NCI-H748 treated with DMSO at 0.1 percent for 48 hours (cell line): ENCODE measurements at regions not wholly inside any gene's neighbourhood (a gene's known extent, or its start where the extent isn't known, plus 50 kb on each side); places are given as distances from the start of the nearest gene placed in this dataset.

Experiments
- DNase-seq: peaks from one replicate; lab custom pipeline; 2025; lab: John Stamatoyannopoulos, UW

DNA sequence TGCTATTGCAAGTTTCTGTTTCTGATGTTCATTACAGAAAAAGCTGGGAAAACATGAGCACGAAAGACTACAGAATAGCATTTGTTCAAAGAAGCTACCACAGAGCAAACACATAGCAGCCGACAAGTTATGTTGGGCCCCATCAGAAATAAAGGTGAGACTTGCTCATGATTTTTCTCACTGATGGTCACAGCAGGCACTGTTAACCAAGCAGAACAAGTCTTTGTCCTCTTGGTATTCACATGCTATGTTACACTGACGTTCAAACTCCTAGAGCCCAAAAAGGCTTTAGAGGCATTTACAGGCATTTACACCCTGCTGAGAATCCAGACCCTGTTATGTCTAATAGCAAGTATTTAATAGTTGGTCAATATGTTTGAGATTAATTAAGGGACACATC lies 235.0 kb upstream of the HNMT start:
- DNase-seq, result no peak

DNA sequence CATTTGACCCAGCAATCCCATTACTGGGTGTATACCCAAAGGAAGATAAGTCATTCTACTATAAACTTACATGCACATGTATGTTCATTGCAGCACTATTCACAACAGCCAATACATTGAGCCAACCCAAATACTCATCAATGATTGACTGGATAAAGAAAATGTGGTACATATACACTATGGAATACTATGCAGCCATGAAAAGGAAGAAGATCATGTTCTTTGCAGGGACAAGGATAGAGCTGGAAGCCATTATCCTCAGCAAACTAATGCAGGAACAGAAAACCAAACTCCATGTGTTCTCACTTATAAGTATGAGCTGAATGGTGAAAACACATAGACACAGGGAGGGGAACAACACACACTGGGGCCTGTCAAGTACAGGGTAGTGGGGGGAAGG lies 226.7 kb upstream of the HNMT start:
- no peak for DNase-seq

DNA sequence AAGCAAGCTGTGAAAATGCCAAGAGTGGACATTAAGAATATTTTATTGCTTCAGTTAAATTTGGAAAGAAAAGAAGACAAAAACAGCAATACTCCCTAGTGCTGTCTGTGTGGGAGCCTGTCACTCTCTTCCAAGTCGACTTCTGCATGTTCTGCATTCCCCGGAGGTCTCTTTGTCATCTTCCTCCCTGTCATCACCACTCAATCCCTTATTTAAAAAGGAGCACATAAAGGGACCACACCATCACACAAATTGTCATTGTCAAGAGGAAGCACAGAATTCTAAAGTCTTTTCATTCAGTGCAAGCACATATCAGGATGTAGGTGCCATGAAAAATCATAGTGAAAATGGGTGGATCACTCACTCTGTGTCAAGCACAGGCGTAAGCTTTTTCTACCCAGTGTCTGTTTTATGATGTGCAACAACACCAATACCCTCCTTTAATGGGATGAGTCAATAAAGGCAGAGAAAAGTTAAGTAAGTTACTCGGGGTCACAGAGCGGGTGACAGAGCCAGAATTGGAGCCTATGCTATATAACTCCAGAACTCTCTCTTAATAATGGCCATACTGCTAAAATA lies 222.4 kb upstream of the HNMT start:
- no peak for DNase-seq

DNA sequence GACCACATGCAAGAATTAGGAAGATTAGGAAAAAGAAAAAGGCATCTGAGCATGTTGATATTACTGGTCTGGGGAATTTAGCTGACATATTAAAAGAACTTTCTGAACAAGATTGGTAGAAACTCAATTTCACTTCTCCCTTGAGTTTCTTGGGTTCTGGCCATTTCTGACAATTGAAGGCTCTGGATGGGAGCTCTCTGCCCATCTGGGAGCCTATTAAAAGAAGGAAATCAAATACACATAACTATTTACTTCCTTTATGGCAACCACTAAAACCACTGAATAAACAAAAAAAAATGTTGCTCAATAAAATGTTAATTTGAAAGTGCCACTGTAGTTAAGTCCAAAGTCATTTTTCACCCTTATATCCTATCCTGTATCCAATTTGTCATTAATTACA lies 216.8 kb upstream of the HNMT start:
- DNase-seq, result no peak

DNA sequence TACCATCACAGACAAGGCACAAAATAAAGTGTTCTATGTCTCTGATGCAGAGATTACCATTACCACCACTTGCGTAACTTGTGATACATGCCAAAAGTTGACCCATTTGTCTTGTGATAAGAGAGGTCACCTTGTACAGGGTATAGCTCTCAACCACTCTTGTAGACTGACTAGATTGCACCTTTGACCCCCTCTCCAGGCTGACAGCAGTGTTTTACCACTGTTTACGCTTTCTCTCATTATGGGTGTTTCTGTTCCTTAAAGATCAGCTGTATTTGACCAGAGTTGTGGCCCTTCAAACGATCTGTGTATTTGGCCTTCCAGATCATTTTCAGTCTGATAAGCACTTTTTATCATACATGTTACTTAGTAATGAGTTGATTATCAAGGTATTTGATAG lies 215.7 kb upstream of the HNMT start:
- no peak for DNase-seq

DNA sequence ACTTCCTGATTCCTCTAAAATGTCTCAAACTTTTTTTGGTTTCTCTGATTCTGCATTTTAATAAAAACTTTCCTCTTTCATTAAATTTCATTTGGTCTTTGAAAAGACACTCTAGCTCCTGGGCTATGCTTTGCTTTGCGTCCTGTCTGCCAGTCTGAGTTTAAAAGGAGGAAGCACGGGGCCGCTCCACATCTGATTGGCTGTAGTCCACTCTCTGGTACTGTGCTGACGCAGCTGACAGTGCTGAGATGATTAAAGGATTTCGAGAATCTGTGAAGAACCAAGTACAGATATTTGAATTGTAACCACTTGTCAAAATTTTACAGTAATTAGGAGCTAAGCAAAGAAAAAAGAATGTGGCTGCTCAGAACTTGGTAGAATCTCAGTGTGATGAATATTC lies 199.6 kb upstream of the HNMT start:
- DNase-seq, result no peak

DNA sequence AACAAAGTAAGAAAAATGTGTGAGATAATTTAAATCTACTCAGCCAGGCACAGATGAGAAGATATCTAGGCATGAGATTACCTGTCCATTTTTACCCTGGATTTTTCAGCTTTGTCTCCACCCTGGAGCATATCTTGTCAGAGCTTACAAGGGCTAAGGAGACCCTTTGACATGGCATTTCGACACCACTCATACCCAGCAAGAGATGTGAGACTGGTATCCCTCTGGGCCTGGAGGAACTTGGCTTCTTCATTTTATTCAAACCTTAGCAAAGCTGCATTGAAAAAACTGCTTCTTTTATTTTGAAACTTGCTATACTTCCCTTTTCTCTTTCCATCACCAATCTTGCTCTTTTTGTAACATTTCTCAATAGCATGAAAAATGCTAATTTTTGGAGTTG lies 194.9 kb upstream of the HNMT start:
- DNase-seq, result no peak

DNA sequence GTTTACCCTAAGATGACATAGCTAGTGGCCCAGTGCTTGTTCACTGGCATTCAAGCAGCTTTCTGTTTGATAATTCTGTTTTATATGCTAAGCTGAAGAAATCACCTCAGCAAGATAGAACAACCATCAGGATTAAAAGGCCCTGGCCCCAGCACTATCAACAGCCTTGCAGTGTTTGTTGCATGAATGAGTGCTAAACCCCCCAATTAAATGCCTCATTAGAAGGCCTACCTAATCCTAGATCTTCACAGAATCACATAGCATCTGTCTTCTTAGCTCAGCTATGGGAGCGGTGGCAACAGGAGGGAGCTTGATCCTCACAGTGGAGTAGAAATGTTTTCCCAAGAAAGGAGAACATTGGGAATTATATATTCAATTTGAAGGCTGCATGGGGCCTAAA lies 194.1 kb upstream of the HNMT start:
- DNase-seq, result no peak

DNA sequence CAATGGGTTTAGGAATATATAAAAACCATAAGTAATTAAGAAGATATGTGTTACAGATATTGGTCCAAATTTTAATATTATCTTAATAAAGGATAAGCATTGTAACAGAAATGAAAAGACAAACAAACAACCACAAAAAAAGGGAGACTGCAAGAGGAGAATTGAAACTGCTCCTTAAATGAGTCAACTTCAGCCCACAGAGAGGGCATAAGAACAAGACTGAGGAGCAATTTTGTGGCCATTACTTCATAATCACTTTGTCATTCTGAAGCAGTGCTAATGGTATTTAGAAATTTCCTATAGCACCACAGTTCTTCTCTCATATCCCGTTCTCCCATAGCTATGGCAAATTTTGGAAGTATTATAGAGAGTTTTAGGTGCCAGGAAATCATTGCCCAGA lies 193.2 kb upstream of the HNMT start:
- DNase-seq, result no peak

DNA sequence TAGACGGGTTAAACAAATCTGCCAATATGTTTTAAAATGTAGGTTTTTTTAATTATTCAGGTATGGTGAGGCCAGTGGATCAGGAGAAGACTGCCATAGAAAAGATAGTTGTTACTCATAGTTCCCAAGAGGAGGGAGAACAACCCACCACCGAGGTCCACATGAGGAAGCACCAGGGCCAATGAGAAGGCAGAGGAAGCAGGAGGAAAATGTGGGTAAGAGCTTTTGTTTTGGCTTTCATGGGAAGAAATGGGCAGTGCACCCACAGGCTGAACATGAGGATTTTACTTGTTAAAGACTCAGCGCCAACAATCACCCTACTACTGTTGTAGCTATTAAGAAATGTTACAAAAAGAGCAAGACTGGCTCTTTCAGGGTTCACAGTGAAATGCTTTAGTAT lies 191.8 kb upstream of the HNMT start:
- DNase-seq, result no peak

DNA sequence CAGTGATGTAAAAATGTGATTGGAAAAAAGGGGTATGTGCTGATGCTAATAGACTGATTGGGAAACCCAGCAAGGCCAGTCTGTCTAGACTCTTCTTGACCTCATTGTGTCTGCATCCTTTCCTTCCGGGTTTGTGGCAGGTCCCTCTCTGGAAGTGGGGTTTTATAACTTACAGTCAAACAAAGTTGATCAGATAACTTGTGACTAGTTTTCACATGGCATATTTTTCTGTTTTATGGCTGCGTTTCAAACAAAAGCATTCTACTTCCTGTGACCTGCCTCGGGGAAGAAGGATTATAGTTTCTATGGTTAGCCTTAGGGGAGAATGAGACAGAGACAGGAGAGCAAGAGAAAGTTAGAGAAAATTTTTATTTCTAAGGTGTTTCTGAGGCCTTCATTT lies 188.7 kb upstream of the HNMT start:
- no peak for DNase-seq

DNA sequence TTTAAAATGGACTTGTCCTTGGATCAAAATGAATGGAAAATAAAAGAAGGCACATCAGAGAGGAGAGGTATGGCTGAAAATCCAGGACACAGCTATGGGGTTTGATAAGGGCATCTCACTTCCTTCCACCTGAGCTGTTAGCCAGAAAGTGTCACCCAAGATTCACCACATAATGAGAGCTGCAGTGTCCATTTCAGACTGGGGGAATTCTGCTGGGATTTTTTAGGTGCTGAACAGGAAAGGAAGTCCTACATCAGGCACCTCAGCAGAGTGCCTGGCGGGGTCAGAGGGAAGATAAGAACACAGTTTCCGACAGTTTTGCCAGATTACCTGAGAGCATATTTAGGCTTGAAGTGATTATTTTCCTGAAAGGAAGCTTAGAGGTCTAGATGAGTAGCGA lies 187.6 kb upstream of the HNMT start:
- no peak for DNase-seq

DNA sequence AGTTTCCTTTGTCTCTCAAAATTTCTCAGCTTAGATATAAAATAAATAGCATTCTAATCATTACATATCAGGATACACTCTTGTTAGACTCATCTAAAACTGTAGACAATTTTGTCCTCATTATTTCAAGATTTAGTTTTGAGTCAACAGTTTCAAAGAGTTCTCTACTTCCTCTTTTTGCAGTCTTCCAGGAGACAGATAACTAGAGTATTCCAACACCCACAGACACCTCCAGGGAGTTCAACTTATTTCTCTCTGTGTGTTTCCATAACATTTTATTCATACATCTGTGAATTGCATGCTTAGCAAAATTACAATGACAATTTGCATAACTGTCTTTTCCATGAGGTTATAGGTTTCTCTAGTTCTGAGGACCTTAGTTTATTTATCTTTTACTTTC lies 166.6 kb upstream of the HNMT start:
- no peak for DNase-seq

DNA sequence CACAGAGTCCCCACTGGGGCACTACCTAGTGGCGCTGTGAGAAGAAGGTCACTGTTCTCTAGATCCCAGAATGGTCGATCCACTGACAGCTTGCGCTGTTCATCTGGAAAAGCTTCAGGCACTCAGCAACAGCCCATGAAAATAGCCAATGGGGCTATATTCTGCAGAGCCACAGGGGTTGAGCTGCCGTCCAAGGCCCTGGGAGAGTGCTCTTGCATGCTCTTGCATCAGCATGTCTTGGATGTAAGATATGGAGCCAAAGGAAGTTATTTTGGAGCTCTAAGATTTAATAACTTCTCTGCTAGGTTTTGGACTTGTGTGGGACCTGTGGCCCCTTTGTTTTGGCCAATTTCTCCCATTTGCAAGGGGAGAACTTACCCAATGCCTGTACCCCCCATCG lies 164.7 kb upstream of the HNMT start:
- no peak for DNase-seq

DNA sequence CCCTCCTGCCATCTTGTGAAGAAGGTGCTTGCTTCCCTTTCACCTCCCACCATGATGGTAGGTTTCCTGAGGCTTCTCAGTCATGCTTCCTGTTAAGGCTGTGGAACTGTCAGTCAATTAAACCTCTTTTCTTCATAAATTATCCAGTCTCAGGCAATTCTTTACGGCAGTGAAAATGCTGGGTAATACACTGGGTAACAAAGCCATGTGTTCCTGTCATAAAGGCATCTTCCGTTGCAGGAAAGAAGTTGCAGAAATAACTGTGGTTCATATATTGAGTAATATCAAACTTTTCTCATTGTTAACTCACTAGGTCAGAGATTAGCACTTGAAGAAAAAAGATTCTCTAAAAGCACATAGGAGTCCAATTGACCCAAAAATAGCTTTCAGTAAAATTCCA lies 163.9 kb upstream of the HNMT start:
- no peak for DNase-seq

DNA sequence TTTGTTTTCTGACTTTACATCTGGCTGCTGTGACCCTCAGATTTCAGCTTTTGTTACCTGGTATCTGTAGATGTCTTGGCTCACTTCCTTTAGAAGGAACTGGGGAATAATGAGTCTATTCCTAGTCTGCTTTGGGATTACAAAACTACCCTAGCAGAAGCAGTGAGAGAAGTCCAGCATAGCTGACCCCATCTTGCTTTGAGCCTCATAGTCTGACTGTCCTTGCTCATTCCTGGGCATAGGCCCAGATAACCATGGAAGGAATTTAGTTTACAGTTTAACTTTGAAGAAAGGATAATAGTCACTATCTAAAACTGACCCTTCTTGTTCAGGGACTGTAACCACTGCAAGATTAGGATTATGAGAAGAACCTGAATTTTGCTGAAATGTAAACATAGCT lies 163.0 kb upstream of the HNMT start:
- DNase-seq, result no peak

DNA sequence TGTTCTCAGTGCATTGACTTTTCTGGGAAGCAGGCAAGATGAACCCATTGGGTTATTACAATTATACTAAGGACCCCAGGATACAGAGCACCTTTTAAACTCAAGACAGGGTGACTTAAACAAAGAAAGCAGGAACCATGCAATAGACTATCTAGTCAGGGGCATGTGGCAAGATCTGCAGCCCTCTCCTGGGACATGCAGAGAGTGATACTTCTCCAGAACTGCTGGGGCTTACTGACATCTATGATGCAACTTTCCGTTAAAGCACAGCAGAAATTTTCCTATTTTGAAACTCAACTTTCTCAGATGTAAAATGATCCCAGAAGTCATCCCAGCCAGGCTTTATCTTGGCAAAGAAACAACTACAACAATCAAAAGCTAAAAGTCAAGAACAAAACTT lies 162.2 kb upstream of the HNMT start:
- DNase-seq, result no peak

DNA sequence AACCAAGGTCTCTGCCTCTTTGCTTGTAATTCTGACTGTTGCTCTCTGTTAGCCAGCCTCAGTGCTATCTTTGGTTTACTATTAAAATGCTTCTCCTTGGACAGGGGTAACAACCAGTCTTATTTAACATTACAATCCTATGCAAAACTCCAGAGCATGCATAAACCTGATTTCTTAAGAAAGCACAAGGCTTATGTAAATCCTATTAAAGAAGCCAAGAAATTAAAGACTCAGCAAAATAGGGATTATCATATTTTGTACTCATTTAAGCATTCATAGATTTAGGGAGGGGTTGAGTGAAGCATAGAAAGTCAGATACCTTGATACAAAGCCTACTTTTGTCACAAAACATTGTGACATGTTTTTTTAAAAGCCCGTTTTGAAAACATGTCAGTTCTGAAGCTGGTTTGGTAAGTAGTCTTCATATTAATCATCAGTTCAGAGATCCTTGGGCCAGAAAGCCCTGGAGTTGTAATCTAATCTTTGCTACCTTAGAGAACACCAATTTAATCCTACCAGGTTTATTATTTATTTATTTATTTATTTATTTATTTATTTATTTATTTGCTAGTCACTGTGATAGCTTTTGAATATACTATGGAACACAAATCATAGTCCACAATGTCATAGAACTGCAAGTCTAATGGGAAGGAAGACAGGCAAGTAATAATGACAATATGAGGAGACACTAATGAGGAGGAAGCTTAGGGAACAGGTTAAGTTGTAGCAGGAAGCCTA lies 158.0 kb upstream of the HNMT start:
- DNase-seq, result no peak

DNA sequence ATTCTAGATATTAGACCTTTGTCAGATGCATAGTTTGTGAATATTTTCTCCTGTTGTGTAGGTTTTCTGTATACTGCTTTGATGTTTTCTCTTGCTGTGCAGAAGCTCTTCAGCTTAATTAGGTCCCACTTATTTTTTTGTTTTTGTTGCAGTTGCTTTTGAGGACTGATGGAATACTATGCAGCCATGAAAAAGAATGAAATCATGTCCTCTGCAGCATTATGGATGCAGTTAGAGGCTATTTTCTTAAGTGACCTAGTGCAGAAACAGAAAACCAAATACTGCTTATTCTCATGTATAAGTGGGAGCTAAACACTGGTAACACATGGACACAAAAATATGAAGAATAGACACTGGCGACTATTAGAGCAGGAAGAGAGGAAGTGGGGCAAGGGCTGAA lies 155.0 kb upstream of the HNMT start:
- DNase-seq, result no peak

DNA sequence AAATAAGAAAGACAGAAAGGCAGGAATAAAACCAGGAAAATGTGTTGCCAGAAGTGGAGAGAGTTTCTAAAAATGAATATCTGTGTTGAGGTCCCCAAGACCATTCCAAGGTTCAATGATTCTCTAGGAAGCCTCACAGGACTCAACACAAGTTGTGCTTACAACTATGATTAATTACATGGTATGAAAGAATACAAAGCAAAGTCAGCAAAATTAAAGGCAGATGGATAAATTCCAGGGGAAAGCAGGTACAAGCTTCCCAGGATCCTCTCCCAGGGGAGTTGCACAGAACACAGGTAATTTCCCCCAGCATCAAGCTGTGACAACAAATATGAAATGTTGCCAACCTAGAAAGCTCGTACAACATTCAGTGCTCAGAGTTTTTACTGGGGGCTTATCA lies 154.4 kb upstream of the HNMT start:
- DNase-seq, result no peak

DNA sequence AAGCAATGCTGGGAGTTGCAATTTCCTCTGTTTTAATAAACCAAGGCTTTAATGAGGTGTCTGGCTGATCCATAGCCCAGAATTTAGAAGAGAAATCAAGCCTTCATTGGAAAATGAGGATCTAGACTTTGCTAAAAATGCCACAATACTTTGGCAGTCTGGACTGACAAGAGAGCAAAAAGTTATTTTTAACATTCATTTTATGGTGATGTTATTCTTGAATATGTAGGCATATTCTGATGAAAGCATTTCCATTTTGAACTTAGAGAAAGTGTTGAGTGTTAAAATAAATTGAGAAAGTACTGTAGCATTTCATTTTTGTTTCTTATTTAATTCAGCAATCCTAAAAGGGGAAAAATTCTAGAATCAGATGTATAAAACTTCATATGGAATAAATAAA lies 151.8 kb upstream of the HNMT start:
- no peak for DNase-seq

DNA sequence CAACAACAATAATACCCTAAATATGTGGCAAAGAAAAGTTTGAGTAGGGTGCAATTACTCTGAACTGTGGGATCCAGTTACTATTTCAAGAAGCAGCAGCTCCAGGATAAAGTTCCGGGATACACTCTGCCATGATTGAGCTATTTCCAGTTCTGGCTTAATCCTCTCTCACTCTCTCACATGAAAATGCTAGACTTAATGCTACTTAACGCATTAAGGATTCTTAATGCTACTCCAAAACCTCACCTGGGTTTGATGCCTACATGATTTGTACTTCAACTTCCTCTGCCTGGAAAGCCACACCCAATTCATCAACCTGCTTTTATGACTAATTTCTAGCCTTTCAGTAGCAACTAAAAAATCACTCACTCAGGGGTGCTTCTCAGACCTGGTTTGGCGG lies 151.1 kb upstream of the HNMT start:
- no peak for DNase-seq

DNA sequence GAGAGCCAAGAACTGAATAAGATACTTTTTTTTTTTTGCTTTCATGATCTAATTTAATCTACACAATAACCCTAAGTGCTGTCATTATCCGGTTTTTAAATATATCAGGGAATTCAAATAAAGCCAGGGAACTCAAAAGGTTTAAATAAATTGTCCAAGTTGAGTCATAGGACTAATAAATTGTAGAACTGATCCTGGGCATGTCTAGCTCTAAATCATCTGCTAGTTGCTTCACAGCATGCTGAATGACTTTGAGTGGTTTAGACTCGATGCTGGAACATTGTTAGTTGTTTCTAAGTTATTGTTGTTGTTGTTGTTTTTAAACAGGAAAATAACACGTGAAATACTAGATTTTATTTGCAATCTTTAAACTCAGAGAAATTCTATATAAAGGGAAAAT lies 147.2 kb upstream of the HNMT start:
- DNase-seq, result no peak

DNA sequence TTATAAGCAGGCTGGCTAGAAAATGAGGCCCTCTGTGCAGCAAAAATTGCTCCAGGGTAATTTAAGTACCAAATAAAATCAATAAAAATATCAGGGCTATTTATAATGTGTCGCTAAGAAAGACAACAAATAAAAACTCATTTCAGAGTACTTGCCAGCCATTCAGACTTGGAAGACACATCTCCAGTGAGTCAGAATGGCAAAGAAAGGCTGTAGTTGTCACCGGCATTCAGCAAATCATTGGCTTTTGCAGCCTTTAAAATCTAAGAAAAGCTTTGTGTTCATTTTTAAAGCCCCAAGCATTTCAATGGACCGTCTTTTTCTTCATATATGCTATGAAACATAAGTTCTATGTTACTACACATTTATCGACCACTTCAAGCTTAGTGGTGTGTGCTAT lies 141.1 kb upstream of the HNMT start:
- DNase-seq, result no peak
